ENCODE measurements at regions not wholly inside any gene's neighbourhood (a gene's known extent, or its start where the extent isn't known, plus 50 kb on each side); places are given as distances from the start of the nearest gene placed in this dataset.

- TF ChIP-seq CTCF (IDR thresholded peaks at IDR 0.05; ENCODE audit: control insufficient read depth, insufficient read depth, low read depth, low read length, missing control alignments): no peak
Observed at GRCh38 chr2:856041-856440, 94.6 kb upstream of the SNTG2 start.

GRCh38 chr2:855177-855576, 95.5 kb upstream of the SNTG2 start:
- no peak for TF ChIP-seq CTCF (IDR thresholded peaks at IDR 0.05; ENCODE audit: control insufficient read depth, insufficient read depth, low read depth, low read length, missing control alignments)
- no peak for DNase-seq (ENCODE audit: low read depth)

More at GRCh38 chr2:856041-856440, 94.6 kb upstream of the SNTG2 start:
- no peak overlapping the region for H3K4me3 ChIP-seq (ENCODE audit: control insufficient read depth, low read depth, low read length)
- no peak for DNase-seq (ENCODE audit: low read depth)

GRCh38 chr2:854460-854859, 96.2 kb upstream of the SNTG2 start:
- peak; percentile 72 for TF ChIP-seq CTCF (IDR thresholded peaks at IDR 0.05; ENCODE audit: control insufficient read depth, insufficient read depth, low read depth, low read length, missing control alignments)
- H3K4me3 ChIP-seq (ENCODE audit: control insufficient read depth, low read depth, low read length): no peak overlapping the region
- no peak for DNase-seq (ENCODE audit: low read depth)

More at GRCh38 chr2:855177-855576, 95.5 kb upstream of the SNTG2 start:
- no peak overlapping the region for H3K4me3 ChIP-seq (ENCODE audit: control insufficient read depth, low read depth, low read length)

GRCh38 chr2:853203-853870, 97.3 kb upstream of the SNTG2 start:
- H3K4me3 ChIP-seq (ENCODE audit: control insufficient read depth, low read depth, low read length): no peak overlapping the region
- no peak for DNase-seq (ENCODE audit: low read depth)
- no peak for TF ChIP-seq CTCF (IDR thresholded peaks at IDR 0.05; ENCODE audit: control insufficient read depth, insufficient read depth, low read depth, low read length, missing control alignments)

- H3K4me3 ChIP-seq (ENCODE audit: control insufficient read depth, low read depth, low read length): no peak overlapping the region
- no peak for DNase-seq (ENCODE audit: low read depth)
- TF ChIP-seq CTCF (IDR thresholded peaks at IDR 0.05; ENCODE audit: control insufficient read depth, insufficient read depth, low read depth, low read length, missing control alignments): no peak
Observed at GRCh38 chr2:852168-852567, 98.5 kb upstream of the SNTG2 start.

GRCh38 chr2:851680-852079, 99.0 kb upstream of the SNTG2 start:
- DNase-seq (ENCODE audit: low read depth): no peak
- TF ChIP-seq CTCF (IDR thresholded peaks at IDR 0.05; ENCODE audit: control insufficient read depth, insufficient read depth, low read depth, low read length, missing control alignments): no peak

More at GRCh38 chr2:851680-852079, 99.0 kb upstream of the SNTG2 start:
- no peak overlapping the region for H3K4me3 ChIP-seq (ENCODE audit: control insufficient read depth, low read depth, low read length)

Measured in AG09309 (cell line).